ENCODE measurements at regions not wholly inside any gene's neighbourhood (a gene's known extent, or its start where the extent isn't known, plus 50 kb on each side); places are given as distances from the start of the nearest gene placed in this dataset.

- Histone ChIP-seq H4K20me1 (ENCODE audit: insufficient read depth) (no peaks in the 10 kb centered on the region), H3K27ac (no peak overlapping the region), H3K27me3 (ENCODE audit: insufficient read depth, low read depth) (no peaks in the 10 kb centered on the region), H3K9me2 (ENCODE audit: insufficient read depth) (no peaks in the 10 kb centered on the region), H3K4me2 (no peak overlapping the region), H3K4me3 (no peak overlapping the region), H2AFZ (no peak overlapping the region), H3K9me3 (ENCODE audit: insufficient read depth, low read depth) (no peaks in the 10 kb centered on the region), H3F3A (ENCODE audit: insufficient read depth, low read depth) (no peaks in the 10 kb centered on the region), H3K79me2 (ENCODE audit: low read depth) (no peaks in the 10 kb centered on the region), H3K4me1 (replicated peaks; ENCODE audit: insufficient read depth) (no peaks in the 10 kb centered on the region), H3K36me3 (ENCODE audit: low read depth) (no peaks in the 10 kb centered on the region)
- TF ChIP-seq EZH2 (IDR thresholded peaks at IDR 0.05; ENCODE audit: low read depth): no peak
- TF ChIP-seq, protein P1, sequence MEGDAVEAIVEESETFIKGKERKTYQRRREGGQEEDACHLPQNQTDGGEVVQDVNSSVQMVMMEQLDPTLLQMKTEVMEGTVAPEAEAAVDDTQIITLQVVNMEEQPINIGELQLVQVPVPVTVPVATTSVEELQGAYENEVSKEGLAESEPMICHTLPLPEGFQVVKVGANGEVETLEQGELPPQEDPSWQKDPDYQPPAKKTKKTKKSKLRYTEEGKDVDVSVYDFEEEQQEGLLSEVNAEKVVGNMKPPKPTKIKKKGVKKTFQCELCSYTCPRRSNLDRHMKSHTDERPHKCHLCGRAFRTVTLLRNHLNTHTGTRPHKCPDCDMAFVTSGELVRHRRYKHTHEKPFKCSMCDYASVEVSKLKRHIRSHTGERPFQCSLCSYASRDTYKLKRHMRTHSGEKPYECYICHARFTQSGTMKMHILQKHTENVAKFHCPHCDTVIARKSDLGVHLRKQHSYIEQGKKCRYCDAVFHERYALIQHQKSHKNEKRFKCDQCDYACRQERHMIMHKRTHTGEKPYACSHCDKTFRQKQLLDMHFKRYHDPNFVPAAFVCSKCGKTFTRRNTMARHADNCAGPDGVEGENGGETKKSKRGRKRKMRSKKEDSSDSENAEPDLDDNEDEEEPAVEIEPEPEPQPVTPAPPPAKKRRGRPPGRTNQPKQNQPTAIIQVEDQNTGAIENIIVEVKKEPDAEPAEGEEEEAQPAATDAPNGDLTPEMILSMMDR (conservative IDR thresholded peaks at IDR 0.05): no peak
- BruUV-seq (replicated peaks): no TSS peak
- ChIA-PET CTCF (no interaction called here), POLR2A (ENCODE audit: unreplicated experiment) (no interaction called here)
- intact Hi-C loops (cut with micrococcal nuclease; ENCODE audit: unreplicated experiment): no loop called here
- DNase-seq: no peak
Measured at GRCh38 chr2:37865640-37866039, 59.4 kb upstream of the RMDN2 start.

DNA sequence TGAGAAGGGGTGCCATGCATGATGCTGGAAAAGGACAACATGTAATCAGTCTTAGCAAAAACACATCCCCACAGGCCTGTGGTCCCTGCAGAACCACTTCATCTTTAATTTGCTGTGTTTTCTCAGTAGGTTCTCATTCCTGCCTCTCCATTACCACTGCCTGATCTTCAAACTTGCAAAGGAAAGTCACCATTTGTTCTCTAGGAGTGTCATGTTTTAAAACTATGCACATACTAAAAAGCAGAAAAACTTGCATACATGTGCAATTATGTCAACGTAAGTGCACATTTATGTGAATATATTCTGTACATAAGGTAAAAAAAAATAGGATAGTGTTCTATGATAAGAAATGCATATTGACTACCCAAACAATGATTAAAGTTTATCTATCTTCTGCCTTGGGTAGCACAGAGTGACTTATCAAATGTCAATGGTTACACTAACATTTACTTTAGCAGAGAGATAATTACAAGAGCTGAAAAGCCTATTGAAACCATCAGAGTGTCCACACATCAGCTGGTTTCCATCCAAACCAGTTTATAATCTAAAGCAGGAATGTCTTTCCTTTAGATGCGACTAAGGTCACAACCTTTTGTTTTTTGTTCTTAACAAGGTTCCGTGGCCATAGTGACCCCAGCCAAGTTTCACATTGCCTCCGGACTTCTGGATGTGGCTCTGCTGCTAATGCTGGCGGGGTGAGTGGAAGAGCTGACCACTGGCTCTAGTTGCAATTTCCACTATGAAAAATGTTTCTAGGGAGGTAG is 58.7 kb upstream of the RMDN2 start:
- H3F3A ChIP-seq (ENCODE audit: insufficient read depth, low read depth): no peaks in the 10 kb centered on the region
- CTCF ChIA-PET: no interaction called here
- no peak overlapping the region for H3K4me2 ChIP-seq
- H3K79me2 ChIP-seq (ENCODE audit: low read depth): no peaks in the 10 kb centered on the region
- intact Hi-C loops (cut with micrococcal nuclease; ENCODE audit: unreplicated experiment): no loop called here
- no peak for DNase-seq
- no peaks in the 10 kb centered on the region for H3K36me3 ChIP-seq (ENCODE audit: low read depth)
- POLR2A ChIA-PET (ENCODE audit: unreplicated experiment): no interaction called here
- H3K4me1 ChIP-seq (replicated peaks; ENCODE audit: insufficient read depth): 0 out of 2 replicates have a peak, but pooled peaks cover under 1% of the 10 kb centered on the region
- TF ChIP-seq, protein P1 (conservative IDR thresholded peaks at IDR 0.05): no peak
- no peak for TF ChIP-seq EZH2 (IDR thresholded peaks at IDR 0.05; ENCODE audit: low read depth)
- H3K27me3 ChIP-seq (ENCODE audit: insufficient read depth, low read depth): no peaks in the 10 kb centered on the region
- no peak overlapping the region for H3K4me3 ChIP-seq
- no peaks in the 10 kb centered on the region for H4K20me1 ChIP-seq (ENCODE audit: insufficient read depth)
- no peaks in the 10 kb centered on the region for H3K9me2 ChIP-seq (ENCODE audit: insufficient read depth)
- no peak overlapping the region for H2AFZ ChIP-seq
- no peaks in the 10 kb centered on the region for H3K9me3 ChIP-seq (ENCODE audit: insufficient read depth, low read depth)
- no TSS peak for BruUV-seq (replicated peaks)
- H3K27ac ChIP-seq: no peak overlapping the region

GRCh38 chr2:37867166-37867565 is 57.9 kb upstream of the RMDN2 start:
- Histone ChIP-seq H3K79me2 (ENCODE audit: low read depth) (no peaks in the 10 kb centered on the region), H3K27me3 (ENCODE audit: insufficient read depth, low read depth) (no peaks in the 10 kb centered on the region), H4K20me1 (ENCODE audit: insufficient read depth) (no peaks in the 10 kb centered on the region), H3F3A (ENCODE audit: insufficient read depth, low read depth) (no peaks in the 10 kb centered on the region), H3K9me2 (ENCODE audit: insufficient read depth) (no peaks in the 10 kb centered on the region), H2AFZ (no peak overlapping the region), H3K36me3 (ENCODE audit: low read depth) (no peaks in the 10 kb centered on the region), H3K4me2 (no peak overlapping the region), H3K9me3 (ENCODE audit: insufficient read depth, low read depth) (no peaks in the 10 kb centered on the region), H3K27ac (no peak overlapping the region), H3K4me3 (no peak overlapping the region), H3K4me1 (replicated peaks; ENCODE audit: insufficient read depth) (0 out of 2 replicates have a peak, but pooled peaks cover 4% of the 10 kb centered on the region)
- no peak for DNase-seq
- ChIA-PET CTCF (interaction anchor here (1.0 kb wide), 1 partner anchor 10 kb away, joined by 3 read pairs; no protein-coding TSS in a partner anchor), POLR2A (ENCODE audit: unreplicated experiment) (no interaction called here)
- TF ChIP-seq, protein P1 (conservative IDR thresholded peaks at IDR 0.05): no peak
- TF ChIP-seq EZH2 (IDR thresholded peaks at IDR 0.05; ENCODE audit: low read depth): no peak
- intact Hi-C loops (cut with micrococcal nuclease; ENCODE audit: unreplicated experiment): no loop called here
- BruUV-seq (replicated peaks): no TSS peak
